ENCODE measurements at regions not wholly inside any gene's neighbourhood (a gene's known extent, or its start where the extent isn't known, plus 50 kb on each side); places are given as distances from the start of the nearest gene placed in this dataset.

- Histone ChIP-seq H3K9me3 (no peaks in the 10 kb centered on the region), H3K36me3 (no peaks in the 10 kb centered on the region), H3K27ac (no peak overlapping the region), H3K4me3 (no peak overlapping the region), H3K27me3 (peaks cover 0 to 52% (median 0%) of the 10 kb centered on the region in 4 donors), H3K4me1 (no peaks in the 10 kb centered on the region)
- TF ChIP-seq POLR2A (IDR thresholded peaks at IDR 0.05) (no peak), CTCF (IDR thresholded peaks at IDR 0.05) (no peak)
- intact Hi-C loops (cut with DNase I) = no loop called here
- DNase-seq = no peak
- 67% methylated on average over 1 of the region's 1 CpG; no CpG with 5 or more reads in 1 of the 2 donors for WGBS, 2 donors
Measured at GRCh38 chr11:116541460-116541859, 231.3 kb downstream of the BUD13 start.

GRCh38 chr11:116540645-116541304, 232.0 kb downstream of the BUD13 start:
- TF ChIP-seq POLR2A (IDR thresholded peaks at IDR 0.05) = no peak
- no peak for TF ChIP-seq CTCF (IDR thresholded peaks at IDR 0.05)
- 54 to 67% methylated on average over 3 of the region's 4 CpGs for WGBS, 2 donors
- intact Hi-C loops (cut with DNase I) = no loop called here
- no peaks in the 10 kb centered on the region for H3K36me3 ChIP-seq
- H3K4me1 ChIP-seq = no peaks in the 10 kb centered on the region
- peaks cover 0 to 59% (median 0%) of the 10 kb centered on the region in 4 donors for H3K27me3 ChIP-seq
- no peaks in the 10 kb centered on the region for H3K9me3 ChIP-seq
- no peak for DNase-seq
- no peak overlapping the region for H3K4me3 ChIP-seq
- H3K27ac ChIP-seq = no peak overlapping the region

- H3K9me3 ChIP-seq = no peaks in the 10 kb centered on the region
- H3K4me3 ChIP-seq = no peak overlapping the region
- no peaks in the 10 kb centered on the region for H3K4me1 ChIP-seq
- no peaks in the 10 kb centered on the region for H3K36me3 ChIP-seq
- H3K27me3 ChIP-seq = peaks cover 0 to 65% (median 0%) of the 10 kb centered on the region in 4 donors
- no peak for TF ChIP-seq CTCF (IDR thresholded peaks at IDR 0.05)
- TF ChIP-seq POLR2A (IDR thresholded peaks at IDR 0.05) = no peak
- DNase-seq = no peak
- intact Hi-C loops (cut with DNase I) = no loop called here
- WGBS, 2 donors = 42 to 45% methylated on average over 2 of the region's 2 CpGs
- H3K27ac ChIP-seq = no peak overlapping the region
Measured at GRCh38 chr11:116539836-116540418, 232.9 kb downstream of the BUD13 start.

- intact Hi-C loops (cut with DNase I) = no loop called here
- DNase-seq = no peak
- H3K9me3 ChIP-seq = no peaks in the 10 kb centered on the region
- TF ChIP-seq POLR2A (IDR thresholded peaks at IDR 0.05) (no peak), CTCF (IDR thresholded peaks at IDR 0.05) (no peak)
- H3K4me3 ChIP-seq = no peak overlapping the region
- WGBS, 2 donors = 60 to 62% methylated on average over 1 to 3 of the region's 4 CpGs
- peaks cover 0 to 67% (median 0%) of the 10 kb centered on the region in 4 donors for H3K27me3 ChIP-seq
- no peaks in the 10 kb centered on the region for H3K36me3 ChIP-seq
- no peaks in the 10 kb centered on the region for H3K4me1 ChIP-seq
- no peak overlapping the region for H3K27ac ChIP-seq
Measured at GRCh38 chr11:116539211-116539610, 233.6 kb downstream of the BUD13 start.

GRCh38 chr11:116538677-116539076, 234.1 kb downstream of the BUD13 start:
- no peak for DNase-seq
- no peaks in the 10 kb centered on the region for H3K9me3 ChIP-seq
- no peak overlapping the region for H3K27ac ChIP-seq
- no peaks in the 10 kb centered on the region for H3K4me1 ChIP-seq
- no peak for TF ChIP-seq POLR2A (IDR thresholded peaks at IDR 0.05)
- TF ChIP-seq CTCF (IDR thresholded peaks at IDR 0.05) = no peak
- 45 to 60% methylated on average over 2 to 3 of the region's 3 CpGs for WGBS, 2 donors
- intact Hi-C loops (cut with DNase I) = no loop called here
- H3K4me3 ChIP-seq = no peak overlapping the region
- peaks cover 0 to 71% (median 0%) of the 10 kb centered on the region in 4 donors for H3K27me3 ChIP-seq
- no peaks in the 10 kb centered on the region for H3K36me3 ChIP-seq

Measured in esophagus squamous epithelium (tissue), 5 donors.